SJSA1 (cell line): ENCODE measurements at regions not wholly inside any gene's neighbourhood (a gene's known extent, or its start where the extent isn't known, plus 50 kb on each side); places are given as distances from the start of the nearest gene placed in this dataset.

ENCODE experiments used
- DNase-seq, 2 experiments: peaks; one replicate each; pipeline ENCODE4 v3.0.0-alpha.2; 2015 to 2020; ENCODE audit warnings: low spot score in 2 of 2, low read depth in 1 of 2
- H3K27ac ChIP-seq: fragments of 250-450 bp; sonication (Bioruptor Pico); 2 replicates; pipeline ENCODE4 v1.5.1; 2020; ENCODE audit warnings: mild to moderate bottlenecking, moderate library complexity
- H3K27me3 ChIP-seq: fragments of 250-450 bp; sonication (Bioruptor Pico); replicated peaks from 2 replicates; pipeline ENCODE4 v1.5.1; 2020; ENCODE audit warnings: mild to moderate bottlenecking, moderate library complexity
- H3K36me3 ChIP-seq: fragments of 250-450 bp; sonication (Bioruptor Pico); 2 replicates; pipeline ENCODE4 v1.5.1; 2020; ENCODE audit warnings: mild to moderate bottlenecking
- H3K4me1 ChIP-seq: fragments of 250-450 bp; sonication (Bioruptor Pico); replicated peaks from 2 replicates; pipeline ENCODE4 v1.6.1; 2021; ENCODE audit warnings: mild to moderate bottlenecking
- H3K4me3 ChIP-seq: fragments of 250-450 bp; sonication (Bioruptor Pico); 2 replicates; pipeline ENCODE4 v1.5.1; 2020; ENCODE audit warnings: mild to moderate bottlenecking
- H3K9me3 ChIP-seq: fragments of 250-450 bp; sonication (Bioruptor Pico); replicated peaks from 2 replicates; pipeline ENCODE4 v1.5.1; 2020; ENCODE audit warnings: mild to moderate bottlenecking

GRCh38 chr16:7167626-7168025 is 165.0 kb upstream of the RBFOX1 start:
- no peaks in the 10 kb centered on the region for H3K27me3 ChIP-seq

GRCh38 chr16:7161891-7162290 is 170.8 kb upstream of the RBFOX1 start:
- Histone ChIP-seq H3K4me1 (no peaks in the 10 kb centered on the region), H3K27me3 (no peaks in the 10 kb centered on the region), H3K36me3 (no peaks in the 10 kb centered on the region), H3K4me3 (no peak overlapping the region), H3K27ac (no peak overlapping the region), H3K9me3 (peaks cover 3% of the 10 kb centered on the region; the same call in 1 of the 2 replicates)
- no peak for DNase-seq

More at GRCh38 chr16:7167626-7168025, 165.0 kb upstream of the RBFOX1 start:
- DNase-seq = no peak
- Histone ChIP-seq H3K36me3 (no peaks in the 10 kb centered on the region), H3K4me1 (no peaks in the 10 kb centered on the region), H3K27ac (no peak overlapping the region), H3K9me3 (no peaks in the 10 kb centered on the region; the same call in 1 of the 2 replicates), H3K4me3 (no peak overlapping the region)

- Histone ChIP-seq H3K4me3 (no peak overlapping the region), H3K9me3 (peaks cover 9% of the 10 kb centered on the region; the same call in 1 of the 2 replicates), H3K27me3 (no peaks in the 10 kb centered on the region), H3K27ac (no peak overlapping the region), H3K36me3 (no peaks in the 10 kb centered on the region), H3K4me1 (no peaks in the 10 kb centered on the region)
- no peak for DNase-seq
Measured at GRCh38 chr16:7160093-7160492, 172.6 kb upstream of the RBFOX1 start.

GRCh38 chr16:7158481-7158880 is 174.2 kb upstream of the RBFOX1 start:
- no peak for DNase-seq
- Histone ChIP-seq H3K27ac (no peak overlapping the region), H3K27me3 (no peaks in the 10 kb centered on the region), H3K4me3 (no peak overlapping the region), H3K4me1 (no peaks in the 10 kb centered on the region), H3K36me3 (no peaks in the 10 kb centered on the region), H3K9me3 (peaks cover 9% of the 10 kb centered on the region; the same call in 1 of the 2 replicates)

GRCh38 chr16:7150230-7150629 is 182.4 kb upstream of the RBFOX1 start:
- no peaks in the 10 kb centered on the region for H3K9me3 ChIP-seq
- no peak overlapping the region for H3K27ac ChIP-seq
- H3K4me1 ChIP-seq = no peaks in the 10 kb centered on the region
- DNase-seq = no peak
- no peaks in the 10 kb centered on the region for H3K36me3 ChIP-seq
- no peak overlapping the region for H3K4me3 ChIP-seq
- no peaks in the 10 kb centered on the region for H3K27me3 ChIP-seq

- Histone ChIP-seq H3K27me3 (no peaks in the 10 kb centered on the region), H3K4me3 (no peak overlapping the region), H3K9me3 (no peaks in the 10 kb centered on the region), H3K27ac (no peak overlapping the region), H3K4me1 (no peaks in the 10 kb centered on the region), H3K36me3 (no peaks in the 10 kb centered on the region)
- DNase-seq = no peak
Measured at GRCh38 chr16:7148606-7149005, 184.0 kb upstream of the RBFOX1 start.

- no peaks in the 10 kb centered on the region for H3K36me3 ChIP-seq
- no peaks in the 10 kb centered on the region for H3K9me3 ChIP-seq
- H3K27ac ChIP-seq = no peak overlapping the region
- H3K4me1 ChIP-seq = no peaks in the 10 kb centered on the region
- no peak for DNase-seq
- no peaks in the 10 kb centered on the region for H3K27me3 ChIP-seq
- no peak overlapping the region for H3K4me3 ChIP-seq
Measured at GRCh38 chr16:7140899-7141298, 191.7 kb upstream of the RBFOX1 start.

GRCh38 chr16:7137560-7138330 is 194.9 kb upstream of the RBFOX1 start:
- H3K4me3 ChIP-seq = no peak overlapping the region
- no peaks in the 10 kb centered on the region for H3K4me1 ChIP-seq
- 0 out of 2 replicates have a peak, but pooled peaks cover 3% of the 10 kb centered on the region for H3K9me3 ChIP-seq
- no peak overlapping the region for H3K27ac ChIP-seq
- no peak for DNase-seq
- no peaks in the 10 kb centered on the region for H3K36me3 ChIP-seq
- no peaks in the 10 kb centered on the region for H3K27me3 ChIP-seq

- H3K36me3 ChIP-seq = no peaks in the 10 kb centered on the region
- H3K27ac ChIP-seq = no peak overlapping the region
- no peaks in the 10 kb centered on the region for H3K27me3 ChIP-seq
- H3K4me3 ChIP-seq = no peak overlapping the region
- no peaks in the 10 kb centered on the region for H3K4me1 ChIP-seq
- peaks cover 5% of the 10 kb centered on the region; the same call in 1 of the 2 replicates for H3K9me3 ChIP-seq
- no peak for DNase-seq
Measured at GRCh38 chr16:7132465-7132864, 200.2 kb upstream of the RBFOX1 start.

- H3K4me1 ChIP-seq = no peaks in the 10 kb centered on the region
- no peak for DNase-seq
- no peaks in the 10 kb centered on the region for H3K27me3 ChIP-seq
- no peaks in the 10 kb centered on the region for H3K36me3 ChIP-seq
- no peak overlapping the region for H3K27ac ChIP-seq
- no peaks in the 10 kb centered on the region for H3K9me3 ChIP-seq
- H3K4me3 ChIP-seq = no peak overlapping the region
Measured at GRCh38 chr16:7124701-7125100, 207.9 kb upstream of the RBFOX1 start.

- H3K27ac ChIP-seq = no peak overlapping the region
- no peaks in the 10 kb centered on the region for H3K4me1 ChIP-seq
- no peaks in the 10 kb centered on the region for H3K36me3 ChIP-seq
- H3K4me3 ChIP-seq = no peak overlapping the region
- no peak for DNase-seq
- no peaks in the 10 kb centered on the region for H3K9me3 ChIP-seq
- no peaks in the 10 kb centered on the region for H3K27me3 ChIP-seq
Measured at GRCh38 chr16:7124242-7124641, 208.4 kb upstream of the RBFOX1 start.

- DNase-seq = no peak
- Histone ChIP-seq H3K9me3 (peaks cover 2% of the 10 kb centered on the region; the same call in 1 of the 2 replicates), H3K27me3 (no peaks in the 10 kb centered on the region), H3K4me3 (no peak overlapping the region), H3K36me3 (no peaks in the 10 kb centered on the region), H3K27ac (no peak overlapping the region), H3K4me1 (no peaks in the 10 kb centered on the region)
Measured at GRCh38 chr16:7116734-7117133, 215.9 kb upstream of the RBFOX1 start.

- Histone ChIP-seq H3K27me3 (no peaks in the 10 kb centered on the region), H3K27ac (no peak overlapping the region), H3K36me3 (no peaks in the 10 kb centered on the region), H3K4me1 (no peaks in the 10 kb centered on the region), H3K9me3 (peaks cover 2% of the 10 kb centered on the region; the same call in 1 of the 2 replicates), H3K4me3 (no peak overlapping the region)
- no peak for DNase-seq
Measured at GRCh38 chr16:7115898-7116297, 216.7 kb upstream of the RBFOX1 start.

- H3K27ac ChIP-seq = no peak overlapping the region
- H3K4me1 ChIP-seq = no peaks in the 10 kb centered on the region
- peaks cover 2% of the 10 kb centered on the region; the same call in 1 of the 2 replicates for H3K9me3 ChIP-seq
- DNase-seq = no peak
- no peaks in the 10 kb centered on the region for H3K36me3 ChIP-seq
- H3K27me3 ChIP-seq = no peaks in the 10 kb centered on the region
- no peak overlapping the region for H3K4me3 ChIP-seq
Measured at GRCh38 chr16:7113949-7114348, 218.7 kb upstream of the RBFOX1 start.
